ENCODE measurements at regions not wholly inside any gene's neighbourhood (a gene's known extent, or its start where the extent isn't known, plus 50 kb on each side); places are given as distances from the start of the nearest gene placed in this dataset.

DNA sequence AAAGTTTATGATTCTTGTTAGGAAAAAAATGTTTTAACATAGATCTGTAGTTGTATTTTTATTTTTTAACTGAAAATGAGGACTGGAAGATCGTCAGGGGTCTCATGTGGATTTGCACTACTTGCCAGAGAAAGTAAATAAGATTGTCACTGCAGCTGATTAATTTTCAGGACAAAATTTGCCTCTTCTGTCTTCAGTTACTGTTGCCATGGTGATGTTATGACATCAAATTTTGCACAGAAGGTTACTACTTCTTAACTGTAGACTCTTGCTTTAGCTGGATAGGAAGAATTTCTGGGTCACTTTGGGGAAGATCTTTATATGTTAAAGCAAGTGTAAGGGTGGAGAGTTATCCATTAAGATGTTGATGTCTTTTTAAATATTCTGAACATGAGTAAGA is 82.2 kb upstream of the WDR72 start:
- no peaks in the 10 kb centered on the region for H3K36me3 ChIP-seq
- DNase-seq (ENCODE audit: low spot score), result no peak
- TF ChIP-seq, protein P1, sequence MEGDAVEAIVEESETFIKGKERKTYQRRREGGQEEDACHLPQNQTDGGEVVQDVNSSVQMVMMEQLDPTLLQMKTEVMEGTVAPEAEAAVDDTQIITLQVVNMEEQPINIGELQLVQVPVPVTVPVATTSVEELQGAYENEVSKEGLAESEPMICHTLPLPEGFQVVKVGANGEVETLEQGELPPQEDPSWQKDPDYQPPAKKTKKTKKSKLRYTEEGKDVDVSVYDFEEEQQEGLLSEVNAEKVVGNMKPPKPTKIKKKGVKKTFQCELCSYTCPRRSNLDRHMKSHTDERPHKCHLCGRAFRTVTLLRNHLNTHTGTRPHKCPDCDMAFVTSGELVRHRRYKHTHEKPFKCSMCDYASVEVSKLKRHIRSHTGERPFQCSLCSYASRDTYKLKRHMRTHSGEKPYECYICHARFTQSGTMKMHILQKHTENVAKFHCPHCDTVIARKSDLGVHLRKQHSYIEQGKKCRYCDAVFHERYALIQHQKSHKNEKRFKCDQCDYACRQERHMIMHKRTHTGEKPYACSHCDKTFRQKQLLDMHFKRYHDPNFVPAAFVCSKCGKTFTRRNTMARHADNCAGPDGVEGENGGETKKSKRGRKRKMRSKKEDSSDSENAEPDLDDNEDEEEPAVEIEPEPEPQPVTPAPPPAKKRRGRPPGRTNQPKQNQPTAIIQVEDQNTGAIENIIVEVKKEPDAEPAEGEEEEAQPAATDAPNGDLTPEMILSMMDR (IDR thresholded peaks at IDR 0.05), result no peak
- H3K9me3 ChIP-seq, result no peaks in the 10 kb centered on the region
- H3K27me3 ChIP-seq, result no peaks in the 10 kb centered on the region
- no peak overlapping the region for H3K4me3 ChIP-seq
- no peak overlapping the region for H3K27ac ChIP-seq
- no peaks in the 10 kb centered on the region for H3K4me1 ChIP-seq

DNA sequence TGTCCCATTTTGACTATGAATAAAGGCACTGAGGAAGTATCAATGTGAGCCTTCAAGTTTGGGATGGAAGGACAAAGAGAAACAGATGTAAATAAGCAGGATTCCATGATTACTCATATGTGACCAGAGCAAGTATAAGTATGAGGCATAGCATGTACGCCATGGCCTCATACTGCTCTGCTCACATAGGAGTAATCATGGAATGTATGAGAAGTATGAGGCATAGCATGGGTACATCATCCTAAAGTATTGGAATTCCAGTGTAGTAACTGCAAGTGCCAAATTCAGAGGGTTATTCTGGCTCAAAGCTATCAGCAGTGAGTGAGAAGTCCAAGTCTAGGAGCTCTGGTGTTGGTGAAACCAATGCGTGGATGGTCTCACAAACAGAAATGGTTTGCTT is 81.2 kb upstream of the WDR72 start:
- TF ChIP-seq, protein P1 (IDR thresholded peaks at IDR 0.05), result no peak
- no peak for DNase-seq (ENCODE audit: low spot score)
- no peak overlapping the region for H3K27ac ChIP-seq
- no peaks in the 10 kb centered on the region for H3K36me3 ChIP-seq
- H3K4me3 ChIP-seq, result no peak overlapping the region
- H3K9me3 ChIP-seq, result no peaks in the 10 kb centered on the region
- no peaks in the 10 kb centered on the region for H3K4me1 ChIP-seq
- H3K27me3 ChIP-seq, result no peaks in the 10 kb centered on the region

DNA sequence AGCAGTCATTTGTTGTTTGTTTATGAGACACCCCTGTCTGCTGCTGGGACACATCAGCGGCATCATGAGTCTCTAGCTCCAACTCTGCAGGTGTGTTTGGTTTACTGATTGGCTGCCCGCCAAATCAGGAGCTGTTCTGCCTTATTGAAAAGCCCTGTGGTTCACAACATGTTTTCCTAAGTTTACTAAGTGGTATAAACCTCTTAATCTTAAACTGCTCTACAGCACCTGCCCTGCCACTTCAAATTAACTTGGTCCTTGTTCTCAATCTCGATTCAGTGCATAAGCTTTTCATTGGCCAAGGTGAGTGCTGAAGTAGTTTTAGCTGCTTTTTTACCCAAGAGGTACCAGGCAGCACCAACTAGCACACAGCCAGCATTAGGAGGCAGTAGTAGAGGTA is 77.8 kb upstream of the WDR72 start:
- H3K4me3 ChIP-seq, result no peak overlapping the region
- H3K9me3 ChIP-seq, result no peaks in the 10 kb centered on the region
- TF ChIP-seq, protein P1 (IDR thresholded peaks at IDR 0.05), result no peak
- no peak for DNase-seq (ENCODE audit: low spot score)
- peaks cover 0 to 9% of the 10 kb centered on the region in 2 donors for H3K4me1 ChIP-seq
- H3K36me3 ChIP-seq, result no peaks in the 10 kb centered on the region
- no peaks in the 10 kb centered on the region for H3K27me3 ChIP-seq
- H3K27ac ChIP-seq, result no peak overlapping the region

DNA sequence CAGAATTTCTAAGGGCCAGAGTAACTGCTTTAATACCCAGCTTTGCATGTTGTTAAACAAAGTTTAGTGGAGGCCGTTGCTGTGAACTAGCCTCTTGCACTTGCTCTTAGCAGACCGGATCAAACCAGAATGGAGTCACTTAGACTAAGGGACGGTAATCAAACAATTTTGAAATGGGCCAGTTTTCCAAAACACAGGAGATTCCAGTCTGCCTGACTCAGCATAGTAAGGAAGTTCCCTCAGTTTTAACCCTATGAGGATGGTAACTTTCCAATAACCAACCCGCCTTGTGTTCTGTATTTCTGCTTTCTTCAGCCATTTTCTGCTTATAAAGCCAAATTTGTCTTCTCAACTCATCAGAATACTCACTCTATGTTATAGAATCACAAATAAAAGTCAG is 77.2 kb upstream of the WDR72 start:
- Histone ChIP-seq H3K36me3 (no peaks in the 10 kb centered on the region), H3K27ac (no peak overlapping the region), H3K4me3 (no peak overlapping the region), H3K4me1 (peaks cover 0 to 10% of the 10 kb centered on the region in 2 donors), H3K9me3 (no peaks in the 10 kb centered on the region), H3K27me3 (no peaks in the 10 kb centered on the region)
- no peak for DNase-seq (ENCODE audit: low spot score)
- TF ChIP-seq, protein P1 (IDR thresholded peaks at IDR 0.05), result no peak

DNA sequence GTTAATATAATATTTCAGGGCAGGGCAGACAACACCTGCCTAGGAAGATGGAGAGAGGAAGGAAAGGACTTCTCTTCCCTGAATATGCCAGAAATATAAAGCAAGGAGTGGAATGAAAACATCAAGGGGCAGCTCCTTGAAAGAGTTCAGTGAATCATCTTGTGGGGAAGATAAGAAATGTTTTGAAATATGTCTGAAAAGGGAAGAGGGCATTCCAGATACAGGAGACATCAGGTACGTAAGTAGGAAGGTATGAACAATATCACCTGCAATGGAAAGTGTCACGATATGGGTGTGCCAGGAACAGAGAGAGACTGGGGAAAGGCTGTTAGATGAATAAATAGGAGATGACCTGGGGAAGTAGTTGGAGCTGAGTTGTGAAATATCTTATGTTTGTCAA is 75.8 kb upstream of the WDR72 start:
- no peaks in the 10 kb centered on the region for H3K27me3 ChIP-seq
- no peak for DNase-seq (ENCODE audit: low spot score)
- no peaks in the 10 kb centered on the region for H3K36me3 ChIP-seq
- no peak overlapping the region for H3K4me3 ChIP-seq
- no peaks in the 10 kb centered on the region for H3K9me3 ChIP-seq
- peaks cover 0 to 10% of the 10 kb centered on the region in 2 donors for H3K4me1 ChIP-seq
- TF ChIP-seq, protein P1 (IDR thresholded peaks at IDR 0.05), result no peak
- H3K27ac ChIP-seq, result no peak overlapping the region

DNA sequence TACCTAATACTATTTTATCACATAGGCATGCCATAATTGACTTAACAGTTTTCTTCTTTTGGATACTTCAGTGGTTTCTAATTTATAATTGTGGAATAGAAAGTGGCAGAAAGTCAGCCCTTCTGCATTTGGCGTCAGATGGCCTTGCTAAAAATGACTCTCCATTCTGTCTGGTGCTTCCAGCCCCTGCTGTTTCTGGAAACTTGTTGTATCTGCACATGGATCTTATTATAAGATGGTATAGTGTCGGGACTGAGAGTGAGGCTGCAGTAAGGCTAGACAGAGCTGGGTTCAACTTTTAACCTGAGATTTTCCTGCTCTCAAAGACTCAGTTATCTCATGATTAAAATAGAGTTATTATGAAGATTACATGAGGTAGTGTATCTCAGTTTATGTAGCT is 74.8 kb upstream of the WDR72 start:
- H3K4me1 ChIP-seq, result peaks cover 0 to 10% of the 10 kb centered on the region in 2 donors
- H3K27me3 ChIP-seq, result no peaks in the 10 kb centered on the region
- H3K27ac ChIP-seq, result no peak overlapping the region
- H3K4me3 ChIP-seq, result no peak overlapping the region
- TF ChIP-seq, protein P1 (IDR thresholded peaks at IDR 0.05), result no peak
- H3K36me3 ChIP-seq, result no peaks in the 10 kb centered on the region
- DNase-seq (ENCODE audit: low spot score), result no peak
- H3K9me3 ChIP-seq, result no peaks in the 10 kb centered on the region

All from right atrium auricular region (tissue), 2 donors.